ENCODE measurements at regions not wholly inside any gene's neighbourhood (a gene's known extent, or its start where the extent isn't known, plus 50 kb on each side); places are given as distances from the start of the nearest gene placed in this dataset.

GRCh38 chr4:130545171-130545570, 1449.2 kb downstream of the C4orf33 start:
- TF ChIP-seq JUND (IDR thresholded peaks at IDR 0.05) (no peak), TAF1 (conservative IDR thresholded peaks at IDR 0.05) (no peak), YY1 (IDR thresholded peaks at IDR 0.05) (no peak), ATF3 (IDR thresholded peaks at IDR 0.05) (no peak), FOXA2 (IDR thresholded peaks at IDR 0.05) (no peak), RAD21 (IDR thresholded peaks at IDR 0.05) (no peak), NR2F2 (IDR thresholded peaks at IDR 0.05) (no peak), MAX (IDR thresholded peaks at IDR 0.05) (no peak), RXRA (IDR thresholded peaks at IDR 0.05) (no peak), FOXA1 (IDR thresholded peaks at IDR 0.05) (no peak), GABPA (IDR thresholded peaks at IDR 0.05 in 1 of 2, conservative IDR thresholded peaks at IDR 0.05 in 1 of 2) (no peak), CTCF (IDR thresholded peaks at IDR 0.05; ENCODE audit: low read depth, low read length, missing input control) (no peak), EGR1 (IDR thresholded peaks at IDR 0.05; ENCODE audit: low read depth in 2 of 2) (no peak), REST (IDR thresholded peaks at IDR 0.05) (no peak), SP1 (IDR thresholded peaks at IDR 0.05) (no peak), HNF4G (IDR thresholded peaks at IDR 0.05) (no peak), HNF4A (conservative IDR thresholded peaks at IDR 0.05) (no peak), ZBTB33 (IDR thresholded peaks at IDR 0.05) (no peak)
- Histone ChIP-seq H3K27me3 (ENCODE audit: control insufficient read depth in 4 of 4, insufficient read depth in 4 of 4, low read length in 3 of 4) (peaks cover 0 to 3% (median 0%) of the 10 kb centered on the region in 4 donors), H3K4me3 (ENCODE audit: low read depth in 1 of 3, low read length in 3 of 3) (no peak overlapping the region), H3K27ac (ENCODE audit: low read depth in 1 of 2, low read length in 2 of 2) (no peak overlapping the region), H3K36me3 (ENCODE audit: control insufficient read depth in 4 of 4, insufficient read depth in 3 of 4, low read depth in 1 of 4, low read length in 3 of 4) (no peaks in the 10 kb centered on the region), H3K9me3 (ENCODE audit: control insufficient read depth in 4 of 4, low read length in 3 of 4) (no peaks in the 10 kb centered on the region), H3K9ac (ENCODE audit: low read depth in 1 of 2, low read length in 2 of 2) (no peak overlapping the region), H3K4me1 (ENCODE audit: control insufficient read depth in 4 of 4, insufficient read depth in 4 of 4, low read length in 3 of 4) (no peaks in the 10 kb centered on the region)
- 18% methylated on average over 3 of the region's 3 CpGs for WGBS
- DNase-seq (ENCODE audit: low spot score) = no peak
